Trophoblast cell (in vitro differentiated cells and primary cell): ENCODE measurements at regions not wholly inside any gene's neighbourhood (a gene's known extent, or its start where the extent isn't known, plus 50 kb on each side); places are given as distances from the start of the nearest gene placed in this dataset.

Experiments used
- DNase-seq, 2 donors: peaks; one replicate each; pipeline ENCODE4 v3.0.0-alpha.2; 2016
- H2AFZ ChIP-seq: 2 replicates; pipeline ENCODE4 v1.6.1; 2013; ENCODE audit warnings: low read length, moderate library complexity, mild to moderate bottlenecking; ENCODE audit not compliant: insufficient read depth, poor library complexity
- H2AK5ac ChIP-seq: 2 replicates; pipeline ENCODE4 v1.6.1; 2013; ENCODE audit warnings: mild to moderate bottlenecking, low read length
- H2BK120ac ChIP-seq: 2 replicates; pipeline ENCODE4 v1.6.1; 2013; ENCODE audit warnings: low read length, mild to moderate bottlenecking, moderate library complexity; ENCODE audit not compliant: insufficient read depth, poor library complexity
- H2BK12ac ChIP-seq: 2 replicates; pipeline ENCODE4 v1.6.1; 2013; ENCODE audit warnings: mild to moderate bottlenecking, low read length, moderate library complexity
- H2BK5ac ChIP-seq: 2 replicates; pipeline ENCODE4 v1.6.1; 2013; ENCODE audit warnings: low read length, low read depth, moderate library complexity, mild to moderate bottlenecking; ENCODE audit not compliant: poor library complexity
- H3K14ac ChIP-seq: 2 replicates; pipeline ENCODE4 v1.6.1; 2013; ENCODE audit warnings: mild to moderate bottlenecking, low read length
- H3K18ac ChIP-seq: 2 replicates; pipeline ENCODE4 v1.6.1; 2013; ENCODE audit warnings: mild to moderate bottlenecking, low read length
- H3K23ac ChIP-seq: 2 replicates; pipeline ENCODE4 v1.6.1; 2013; ENCODE audit warnings: low read length
- H3K27ac ChIP-seq: 2 replicates; pipeline ENCODE4 v1.5.1; 2013; ENCODE audit warnings: low read depth, mild to moderate bottlenecking, inconsistent platforms, low read length, moderate library complexity
- H3K27me3 ChIP-seq: 2 replicates; pipeline ENCODE4 v1.6.1; 2013; ENCODE audit warnings: inconsistent platforms, mild to moderate bottlenecking, low read length, moderate library complexity; ENCODE audit not compliant: insufficient read depth
- H3K36me3 ChIP-seq, 2 experiments: 1 replicate in 1 of 2; 2 replicates in 1 of 2; pipeline ENCODE4 v1.6.1; 2013; ENCODE audit warnings: low read length in 2 of 2, mild to moderate bottlenecking in 2 of 2, moderate library complexity in 1 of 2; ENCODE audit not compliant: insufficient read depth in 2 of 2, control insufficient read depth in 1 of 2
- H3K4ac ChIP-seq: 2 replicates; pipeline ENCODE4 v1.6.1; 2013; ENCODE audit warnings: low read depth, mild to moderate bottlenecking, low read length, moderate library complexity
- H3K4me1 ChIP-seq, 2 experiments: 1 replicate in 1 of 2; 2 replicates in 1 of 2; pipeline ENCODE4 v1.6.1; 2013; ENCODE audit warnings: low read length in 2 of 2, mild to moderate bottlenecking in 2 of 2, moderate library complexity in 1 of 2; ENCODE audit not compliant: insufficient read depth in 2 of 2, control insufficient read depth in 1 of 2
- H3K4me2 ChIP-seq: 2 replicates; pipeline ENCODE4 v1.6.1; 2013; ENCODE audit warnings: inconsistent platforms, mild to moderate bottlenecking, low read length, moderate library complexity
- H3K4me3 ChIP-seq: 2 replicates; pipeline ENCODE4 v1.5.1; 2013; ENCODE audit warnings: mild to moderate bottlenecking, low read depth, low read length, inconsistent platforms
- H3K79me1 ChIP-seq: one replicate; pipeline ENCODE4 v1.6.1; 2013; ENCODE audit warnings: low read length
- H3K79me2 ChIP-seq: 2 replicates; pipeline ENCODE4 v1.6.1; 2013; ENCODE audit warnings: low read length, mild to moderate bottlenecking; ENCODE audit not compliant: control insufficient read depth, insufficient read depth, poor library complexity
- H3K9ac ChIP-seq: 2 replicates; pipeline ENCODE4 v1.6.1; 2013; ENCODE audit warnings: mild to moderate bottlenecking, low read length
- H3K9me3 ChIP-seq: 2 replicates; pipeline ENCODE4 v1.6.1; 2013; ENCODE audit warnings: low read depth, mild to moderate bottlenecking, control low read depth, inconsistent platforms, low read length; ENCODE audit not compliant: insufficient read depth
- H4K12ac ChIP-seq: 2 replicates; pipeline ENCODE4 v1.6.1; 2013; ENCODE audit warnings: low read depth, mild to moderate bottlenecking, low read length, moderate library complexity
- H4K8ac ChIP-seq: 2 replicates; pipeline ENCODE4 v1.6.1; 2013; ENCODE audit warnings: low read depth, mild to moderate bottlenecking, low read length, moderate library complexity
- H4K91ac ChIP-seq: one replicate; pipeline ENCODE4 v1.6.1; 2013; ENCODE audit warnings: low read depth, mild to moderate bottlenecking, low read length, moderate library complexity
- WGBS: extraction: QIAGEN DNeasy Blood & Tissue Kit; methylation state at CpG from one replicate; pipeline ENCODE4 v1.1.7; 2013; ENCODE audit warnings: missing lambda C conversion rate; ENCODE audit not compliant: insufficient read length, insufficient coverage; ENCODE audit errors: extremely low coverage; 5-methylcytosine and 5-hydroxymethylcytosine counted together

DNA sequence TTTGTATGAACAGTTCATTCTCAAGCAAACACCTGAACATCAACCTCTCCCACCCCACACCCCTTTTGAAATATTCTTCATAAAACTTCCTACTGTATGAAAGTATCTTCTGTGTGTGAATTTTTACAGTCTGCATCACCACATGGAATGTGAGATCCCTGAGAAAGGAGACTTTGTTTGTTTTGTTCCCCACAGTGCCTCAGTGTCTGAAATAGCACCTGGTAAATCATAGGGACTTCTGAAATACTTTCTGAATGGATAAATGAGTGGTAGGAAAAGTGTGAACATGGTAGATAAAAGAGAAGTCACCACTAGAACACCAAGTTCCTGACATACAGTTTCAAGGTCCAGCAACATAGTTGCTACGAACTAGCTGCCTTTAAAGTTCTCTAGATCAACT lies 1071.2 kb downstream of the EFNB2 start:
- WGBS: no CpG with 5 or more reads among the region's 1 CpG
- Histone ChIP-seq H3K27me3 (no peaks in the 10 kb centered on the region), H3K18ac (no peak overlapping the region), H3K79me1 (peaks cover 2% of the 10 kb centered on the region), H2BK12ac (no peak overlapping the region), H4K12ac (no peak overlapping the region), H3K27ac (no peak overlapping the region), H3K9ac (no peak overlapping the region), H3K4me3 (no peak overlapping the region), H3K4me1 (peaks cover 0 to 4% of the 10 kb centered on the region in 2 experiments), H3K4me2 (no peak overlapping the region), H2BK120ac (no peak overlapping the region), H3K14ac (no peak overlapping the region), H2AFZ (no peak overlapping the region), H3K36me3 (no peaks in the 10 kb centered on the region), H3K23ac (no peak overlapping the region), H3K79me2 (no peaks in the 10 kb centered on the region), H3K9me3 (peaks cover 2% of the 10 kb centered on the region), H2AK5ac (no peak overlapping the region), H4K8ac (no peak overlapping the region), H4K91ac (no peak overlapping the region), H3K4ac (no peak overlapping the region), H2BK5ac (no peak overlapping the region)
- DNase-seq: peak; percentile 2 to 67

DNA sequence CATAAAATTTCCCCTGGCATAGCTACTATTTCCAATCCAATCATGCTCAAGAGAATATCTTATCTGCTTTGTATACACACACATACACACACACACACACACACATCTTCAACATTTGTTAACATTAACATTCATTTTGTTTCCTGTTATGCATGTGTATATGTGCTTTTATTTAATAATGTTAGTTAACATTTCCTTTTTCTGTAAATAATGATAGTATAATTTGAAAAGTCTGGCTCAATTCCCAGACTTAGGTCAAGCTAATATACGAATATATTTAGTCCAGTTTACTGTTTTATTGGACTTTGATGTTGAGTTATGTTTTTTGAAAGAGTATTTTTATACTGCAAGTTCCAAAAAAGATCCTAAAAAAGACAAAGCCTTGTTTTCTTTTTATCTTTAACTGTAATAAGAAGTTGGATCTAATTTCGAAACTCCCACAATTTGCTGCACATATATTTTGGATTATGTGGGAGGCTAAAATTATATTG lies 1072.4 kb downstream of the EFNB2 start:
- no peak overlapping the region for H4K91ac ChIP-seq
- H3K14ac ChIP-seq: no peak overlapping the region
- no peak overlapping the region for H4K8ac ChIP-seq
- H3K4me2 ChIP-seq: no peak overlapping the region
- H3K79me2 ChIP-seq: no peaks in the 10 kb centered on the region
- H3K9ac ChIP-seq: no peak overlapping the region
- H3K27me3 ChIP-seq: no peaks in the 10 kb centered on the region
- H4K12ac ChIP-seq: no peak overlapping the region
- H3K4me1 ChIP-seq: peaks cover 0 to 4% of the 10 kb centered on the region in 2 experiments
- no peak overlapping the region for H2BK120ac ChIP-seq
- no peak overlapping the region for H3K4ac ChIP-seq
- peaks cover 2% of the 10 kb centered on the region for H3K79me1 ChIP-seq
- no peak for DNase-seq
- H2BK12ac ChIP-seq: no peak overlapping the region
- no peak overlapping the region for H2AFZ ChIP-seq
- no CpG with 5 or more reads among the region's 2 CpGs for WGBS
- peaks cover 2% of the 10 kb centered on the region for H3K9me3 ChIP-seq
- H3K36me3 ChIP-seq: no peaks in the 10 kb centered on the region
- no peak overlapping the region for H2BK5ac ChIP-seq
- no peak overlapping the region for H3K23ac ChIP-seq
- no peak overlapping the region for H2AK5ac ChIP-seq
- no peak overlapping the region for H3K4me3 ChIP-seq
- H3K27ac ChIP-seq: no peak overlapping the region
- H3K18ac ChIP-seq: no peak overlapping the region

DNA sequence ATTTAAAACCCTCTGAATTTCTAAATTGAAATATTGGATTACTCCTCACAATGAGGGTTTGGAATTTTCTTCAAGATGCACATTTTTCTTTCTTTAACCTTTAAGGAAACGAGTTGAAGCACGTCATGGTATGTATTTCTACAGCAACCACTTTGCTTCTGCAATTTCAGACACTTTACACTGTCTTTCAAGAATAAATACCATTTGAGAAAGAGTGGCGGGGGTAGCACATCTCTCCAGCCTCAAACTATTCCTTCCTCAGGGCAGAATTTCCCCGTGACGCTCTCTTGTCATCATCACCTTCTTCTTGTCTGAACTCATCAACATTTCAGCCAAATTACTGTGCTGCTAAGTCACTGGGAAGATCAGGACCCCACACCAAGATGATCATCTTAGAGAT lies 1073.4 kb downstream of the EFNB2 start:
- no peak overlapping the region for H2BK120ac ChIP-seq
- no peak overlapping the region for H3K27ac ChIP-seq
- DNase-seq: peak; percentile 93
- no peak overlapping the region for H2AFZ ChIP-seq
- no peak overlapping the region for H3K23ac ChIP-seq
- H3K4me1 ChIP-seq: peaks cover 0 to 4% of the 10 kb centered on the region in 2 experiments
- H3K18ac ChIP-seq: no peak overlapping the region
- H4K12ac ChIP-seq: no peak overlapping the region
- no peak overlapping the region for H3K4me3 ChIP-seq
- no CpG with 5 or more reads among the region's 5 CpGs for WGBS
- H3K9ac ChIP-seq: no peak overlapping the region
- no peaks in the 10 kb centered on the region for H3K9me3 ChIP-seq
- peaks cover 2% of the 10 kb centered on the region for H3K79me1 ChIP-seq
- H3K27me3 ChIP-seq: no peaks in the 10 kb centered on the region
- H3K36me3 ChIP-seq: no peaks in the 10 kb centered on the region
- no peak overlapping the region for H3K14ac ChIP-seq
- no peak overlapping the region for H3K4me2 ChIP-seq
- H2AK5ac ChIP-seq: no peak overlapping the region
- H4K91ac ChIP-seq: no peak overlapping the region
- no peak overlapping the region for H3K4ac ChIP-seq
- no peaks in the 10 kb centered on the region for H3K79me2 ChIP-seq
- H2BK12ac ChIP-seq: no peak overlapping the region
- no peak overlapping the region for H4K8ac ChIP-seq
- no peak overlapping the region for H2BK5ac ChIP-seq

DNA sequence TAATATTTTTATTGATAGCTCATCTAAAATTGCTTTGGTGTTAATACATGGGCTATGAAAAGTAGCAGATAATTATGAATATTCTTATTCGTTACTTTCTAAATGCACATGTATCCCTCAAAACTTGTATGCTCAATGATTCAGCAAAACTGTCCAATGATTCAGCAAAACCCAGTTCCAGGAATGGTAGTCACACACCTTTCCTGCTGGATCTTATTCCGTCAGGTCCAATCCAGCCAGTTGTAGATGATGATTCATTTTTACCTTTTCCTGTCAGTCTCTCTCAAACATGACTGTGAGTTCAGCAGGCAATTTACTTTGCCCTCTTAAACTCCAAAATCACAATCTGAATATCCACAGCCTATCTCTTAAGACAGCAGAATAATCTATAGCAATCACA lies 1082.6 kb downstream of the EFNB2 start:
- H4K91ac ChIP-seq: no peak overlapping the region
- H3K27me3 ChIP-seq: no peaks in the 10 kb centered on the region
- WGBS: no CpG with 5 or more reads among the region's 2 CpGs
- no peak overlapping the region for H4K8ac ChIP-seq
- no peak overlapping the region for H3K27ac ChIP-seq
- H2BK12ac ChIP-seq: no peak overlapping the region
- H3K79me1 ChIP-seq: no peaks in the 10 kb centered on the region
- no peak overlapping the region for H3K9ac ChIP-seq
- no peak overlapping the region for H3K4me3 ChIP-seq
- no peak overlapping the region for H3K14ac ChIP-seq
- H2BK120ac ChIP-seq: no peak overlapping the region
- no peaks in the 10 kb centered on the region for H3K9me3 ChIP-seq
- no peak overlapping the region for H3K4me2 ChIP-seq
- H3K79me2 ChIP-seq: no peaks in the 10 kb centered on the region
- no peak overlapping the region for H3K4ac ChIP-seq
- no peaks in the 10 kb centered on the region for H3K4me1 ChIP-seq
- no peak for DNase-seq
- no peak overlapping the region for H4K12ac ChIP-seq
- H3K23ac ChIP-seq: no peak overlapping the region
- H2AK5ac ChIP-seq: no peak overlapping the region
- no peak overlapping the region for H2BK5ac ChIP-seq
- H3K18ac ChIP-seq: no peak overlapping the region
- no peak overlapping the region for H2AFZ ChIP-seq
- H3K36me3 ChIP-seq: no peaks in the 10 kb centered on the region
